ENCODE measurements at regions not wholly inside any gene's neighbourhood (a gene's known extent, or its start where the extent isn't known, plus 50 kb on each side); places are given as distances from the start of the nearest gene placed in this dataset.

- Histone ChIP-seq H3K27me3 (ENCODE audit: insufficient read depth, low read depth, low read length) (no peaks in the 10 kb centered on the region), H3K27ac (ENCODE audit: low read length) (no peak overlapping the region), H3K4me2 (ENCODE audit: low read length) (no peak overlapping the region), H3K9ac (ENCODE audit: low read length) (no peak overlapping the region), H3K36me3 (ENCODE audit: insufficient read depth, low read length) (no peaks in the 10 kb centered on the region), H3K4me3 (ENCODE audit: low read length) (no peak overlapping the region), H2AFZ (ENCODE audit: low read depth, low read length) (no peak overlapping the region), H3K79me2 (replicated peaks; ENCODE audit: insufficient read depth, low read length) (no peaks in the 10 kb centered on the region), H3K9me2 (ENCODE audit: insufficient read depth, low read length) (no peaks in the 10 kb centered on the region), H3K9me3 (ENCODE audit: low read length) (no peaks in the 10 kb centered on the region), H4K20me1 (ENCODE audit: insufficient read depth) (no peaks in the 10 kb centered on the region), H3F3A (ENCODE audit: insufficient read depth, low read length, poor library complexity, severe bottlenecking) (no peaks in the 10 kb centered on the region)
- TF ChIP-seq MXI1 (conservative IDR thresholded peaks at IDR 0.05; ENCODE audit: poor library complexity, severe bottlenecking) (no peak), EP300 (conservative IDR thresholded peaks at IDR 0.05; ENCODE audit: poor library complexity, severe bottlenecking) (no peak), SMC3 (conservative IDR thresholded peaks at IDR 0.05; ENCODE audit: poor library complexity) (no peak), TAF1 (IDR thresholded peaks at IDR 0.05; ENCODE audit: low read depth) (no peak), EZH2 (IDR thresholded peaks at IDR 0.05; ENCODE audit: borderline replicate concordance, insufficient read depth, low read length, poor library complexity, severe bottlenecking) (no peak), POLR2AphosphoS5 (IDR thresholded peaks at IDR 0.05) (no peak), RAD21 (conservative IDR thresholded peaks at IDR 0.05) (no peak)
- TF ChIP-seq, protein P1, sequence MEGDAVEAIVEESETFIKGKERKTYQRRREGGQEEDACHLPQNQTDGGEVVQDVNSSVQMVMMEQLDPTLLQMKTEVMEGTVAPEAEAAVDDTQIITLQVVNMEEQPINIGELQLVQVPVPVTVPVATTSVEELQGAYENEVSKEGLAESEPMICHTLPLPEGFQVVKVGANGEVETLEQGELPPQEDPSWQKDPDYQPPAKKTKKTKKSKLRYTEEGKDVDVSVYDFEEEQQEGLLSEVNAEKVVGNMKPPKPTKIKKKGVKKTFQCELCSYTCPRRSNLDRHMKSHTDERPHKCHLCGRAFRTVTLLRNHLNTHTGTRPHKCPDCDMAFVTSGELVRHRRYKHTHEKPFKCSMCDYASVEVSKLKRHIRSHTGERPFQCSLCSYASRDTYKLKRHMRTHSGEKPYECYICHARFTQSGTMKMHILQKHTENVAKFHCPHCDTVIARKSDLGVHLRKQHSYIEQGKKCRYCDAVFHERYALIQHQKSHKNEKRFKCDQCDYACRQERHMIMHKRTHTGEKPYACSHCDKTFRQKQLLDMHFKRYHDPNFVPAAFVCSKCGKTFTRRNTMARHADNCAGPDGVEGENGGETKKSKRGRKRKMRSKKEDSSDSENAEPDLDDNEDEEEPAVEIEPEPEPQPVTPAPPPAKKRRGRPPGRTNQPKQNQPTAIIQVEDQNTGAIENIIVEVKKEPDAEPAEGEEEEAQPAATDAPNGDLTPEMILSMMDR (IDR thresholded peaks at IDR 0.05; ENCODE audit: poor library complexity, severe bottlenecking): no peak
- TF ChIP-seq, protein P2, sequence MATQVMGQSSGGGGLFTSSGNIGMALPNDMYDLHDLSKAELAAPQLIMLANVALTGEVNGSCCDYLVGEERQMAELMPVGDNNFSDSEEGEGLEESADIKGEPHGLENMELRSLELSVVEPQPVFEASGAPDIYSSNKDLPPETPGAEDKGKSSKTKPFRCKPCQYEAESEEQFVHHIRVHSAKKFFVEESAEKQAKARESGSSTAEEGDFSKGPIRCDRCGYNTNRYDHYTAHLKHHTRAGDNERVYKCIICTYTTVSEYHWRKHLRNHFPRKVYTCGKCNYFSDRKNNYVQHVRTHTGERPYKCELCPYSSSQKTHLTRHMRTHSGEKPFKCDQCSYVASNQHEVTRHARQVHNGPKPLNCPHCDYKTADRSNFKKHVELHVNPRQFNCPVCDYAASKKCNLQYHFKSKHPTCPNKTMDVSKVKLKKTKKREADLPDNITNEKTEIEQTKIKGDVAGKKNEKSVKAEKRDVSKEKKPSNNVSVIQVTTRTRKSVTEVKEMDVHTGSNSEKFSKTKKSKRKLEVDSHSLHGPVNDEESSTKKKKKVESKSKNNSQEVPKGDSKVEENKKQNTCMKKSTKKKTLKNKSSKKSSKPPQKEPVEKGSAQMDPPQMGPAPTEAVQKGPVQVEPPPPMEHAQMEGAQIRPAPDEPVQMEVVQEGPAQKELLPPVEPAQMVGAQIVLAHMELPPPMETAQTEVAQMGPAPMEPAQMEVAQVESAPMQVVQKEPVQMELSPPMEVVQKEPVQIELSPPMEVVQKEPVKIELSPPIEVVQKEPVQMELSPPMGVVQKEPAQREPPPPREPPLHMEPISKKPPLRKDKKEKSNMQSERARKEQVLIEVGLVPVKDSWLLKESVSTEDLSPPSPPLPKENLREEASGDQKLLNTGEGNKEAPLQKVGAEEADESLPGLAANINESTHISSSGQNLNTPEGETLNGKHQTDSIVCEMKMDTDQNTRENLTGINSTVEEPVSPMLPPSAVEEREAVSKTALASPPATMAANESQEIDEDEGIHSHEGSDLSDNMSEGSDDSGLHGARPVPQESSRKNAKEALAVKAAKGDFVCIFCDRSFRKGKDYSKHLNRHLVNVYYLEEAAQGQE (IDR thresholded peaks at IDR 0.05; ENCODE audit: borderline replicate concordance): no peak
These were observed 286.4 kb downstream of the WDR11 start for GRCh38 chr10:121137533-121137932.

GRCh38 chr10:121138112-121138860, 287.1 kb downstream of the WDR11 start:
- Histone ChIP-seq H3K4me3 (ENCODE audit: low read length) (no peak overlapping the region), H3K79me2 (replicated peaks; ENCODE audit: insufficient read depth, low read length) (no peaks in the 10 kb centered on the region), H3K27me3 (ENCODE audit: insufficient read depth, low read depth, low read length) (no peaks in the 10 kb centered on the region), H3K9me3 (ENCODE audit: low read length) (no peaks in the 10 kb centered on the region), H2AFZ (ENCODE audit: low read depth, low read length) (no peak overlapping the region), H3K4me2 (ENCODE audit: low read length) (no peak overlapping the region), H3K36me3 (ENCODE audit: insufficient read depth, low read length) (no peaks in the 10 kb centered on the region), H3K9ac (ENCODE audit: low read length) (no peak overlapping the region), H4K20me1 (ENCODE audit: insufficient read depth) (no peaks in the 10 kb centered on the region), H3K27ac (ENCODE audit: low read length) (no peak overlapping the region), H3K9me2 (ENCODE audit: insufficient read depth, low read length) (no peaks in the 10 kb centered on the region), H3F3A (ENCODE audit: insufficient read depth, low read length, poor library complexity, severe bottlenecking) (no peaks in the 10 kb centered on the region)
- TF ChIP-seq MXI1 (conservative IDR thresholded peaks at IDR 0.05; ENCODE audit: poor library complexity, severe bottlenecking): no peak
- TF ChIP-seq, protein P1 (IDR thresholded peaks at IDR 0.05; ENCODE audit: poor library complexity, severe bottlenecking): no peak
- no peak for TF ChIP-seq EZH2 (IDR thresholded peaks at IDR 0.05; ENCODE audit: borderline replicate concordance, insufficient read depth, low read length, poor library complexity, severe bottlenecking)
- TF ChIP-seq POLR2AphosphoS5 (IDR thresholded peaks at IDR 0.05): no peak
- TF ChIP-seq RAD21 (conservative IDR thresholded peaks at IDR 0.05): no peak
- TF ChIP-seq, protein P2 (IDR thresholded peaks at IDR 0.05; ENCODE audit: borderline replicate concordance): no peak
- no peak for TF ChIP-seq TAF1 (IDR thresholded peaks at IDR 0.05; ENCODE audit: low read depth)
- no peak for TF ChIP-seq SMC3 (conservative IDR thresholded peaks at IDR 0.05; ENCODE audit: poor library complexity)
- no peak for TF ChIP-seq EP300 (conservative IDR thresholded peaks at IDR 0.05; ENCODE audit: poor library complexity, severe bottlenecking)
